ENCODE measurements at regions not wholly inside any gene's neighbourhood (a gene's known extent, or its start where the extent isn't known, plus 50 kb on each side); places are given as distances from the start of the nearest gene placed in this dataset.

DNA sequence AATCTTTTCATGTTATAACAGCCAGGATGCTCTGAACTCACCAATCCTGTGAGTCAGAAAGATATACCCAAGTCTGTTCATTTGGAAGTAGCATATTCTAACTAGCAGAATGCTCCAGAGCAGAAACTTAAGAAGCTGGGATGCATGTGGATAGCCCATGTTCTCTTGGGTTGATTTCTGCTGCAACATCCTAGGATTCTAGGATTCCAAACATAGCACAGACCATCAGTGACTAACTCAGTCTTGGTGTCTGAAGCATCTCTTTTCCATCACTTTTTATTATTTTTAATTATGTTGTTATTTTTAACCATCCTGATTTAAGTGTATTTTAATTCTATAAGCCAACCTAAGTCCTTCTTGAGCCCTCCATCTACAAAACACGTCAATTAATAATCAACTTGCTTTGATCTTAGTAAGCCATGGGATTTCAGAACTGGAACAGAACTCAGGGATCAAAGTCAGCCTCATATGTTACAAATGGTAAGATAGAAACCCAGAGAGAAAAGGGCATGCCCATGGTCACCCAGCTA, 85.4 kb downstream of the OSR1 start:
- Histone ChIP-seq H3K56ac (ENCODE audit: extremely low read depth, insufficient read depth, low read length) (no peak overlapping the region), H3K27me3 (ENCODE audit: control insufficient read depth, insufficient read depth, low read length) (no peaks in the 10 kb centered on the region), H3K4me1 (ENCODE audit: control insufficient read depth, insufficient read depth, low read length) (peaks cover 2% of the 10 kb centered on the region), H4K8ac (ENCODE audit: low read depth in 2 of 2, low read length in 2 of 2) (no peak overlapping the region), H3K9me3 (ENCODE audit: control insufficient read depth, insufficient read depth, low read length) (no peaks in the 10 kb centered on the region), H3K4me2 (ENCODE audit: low read depth, low read length) (no peak overlapping the region), H2AK5ac (ENCODE audit: low read depth, low read length) (no peak overlapping the region), H3K4me3 (ENCODE audit: insufficient read depth, low read depth, low read length) (no peak overlapping the region), H4K5ac (ENCODE audit: low read depth, low read length) (no peak overlapping the region), H2BK5ac (ENCODE audit: low read depth, low read length, poor library complexity, severe bottlenecking) (no peak overlapping the region), H3K79me1 (ENCODE audit: low read depth in 1 of 2, low read length in 2 of 2) (no peaks in the 10 kb centered on the region), H3K23ac (ENCODE audit: low read depth, low read length) (no peak overlapping the region), H2BK120ac (ENCODE audit: low read depth, low read length) (no peak overlapping the region), H2BK20ac (ENCODE audit: low read depth, low read length) (no peak overlapping the region), H3K18ac (ENCODE audit: low read depth, low read length) (no peak overlapping the region), H3K9me1 (ENCODE audit: insufficient read depth, low read length) (no peaks in the 10 kb centered on the region), H2AK9ac (replicated peaks; ENCODE audit: low read depth, low read length, poor library complexity) (no peak overlapping the region), H4K91ac (ENCODE audit: insufficient read depth, low read depth, low read length) (no peak overlapping the region), H3K14ac (replicated peaks; ENCODE audit: low read depth, low read length) (no peak overlapping the region), H3K36me3 (ENCODE audit: control insufficient read depth, insufficient read depth, low read length) (no peaks in the 10 kb centered on the region), H3K4ac (ENCODE audit: low read depth, low read length) (no peak overlapping the region), H3K27ac (ENCODE audit: insufficient read depth, low read length) (no peak overlapping the region), H2AFZ (replicated peaks; ENCODE audit: low read length, poor library complexity) (no peak overlapping the region), H3K9ac (ENCODE audit: low read depth, low read length) (no peak overlapping the region), H4K20me1 (ENCODE audit: insufficient read depth, low read length) (no peaks in the 10 kb centered on the region), H2BK15ac (ENCODE audit: low read depth, low read length) (no peak overlapping the region)
- WGBS, 2 experiments (ENCODE audit: extremely low coverage in 2 of 2, insufficient read length in 1 of 2): no CpG with 5 or more reads among the region's 1 CpG
- CTCF ChIA-PET: no interaction called here
- POLR2A ChIA-PET (ENCODE audit: unreplicated experiment): no interaction called here
- dilution Hi-C loops (cut with HindIII; ENCODE audit: low sequenced_read_pairs, unreplicated experiment) (no loop called here), intact Hi-C loops (cut with micrococcal nuclease) (no loop called here), in situ Hi-C loops (cut with MboI; ENCODE audit: low sequenced_read_pairs) (no loop called here)
- ATAC-seq (ENCODE audit: low read depth): no peak; the same call in 1 of the 2 replicates
- DNase-seq: no peak
- no TSS peak for BruUV-seq (replicated peaks)
- TF ChIP-seq CTCF (conservative IDR thresholded peaks at IDR 0.05; ENCODE audit: low read depth, low read length): no peak
- TF ChIP-seq MXI1 (IDR thresholded peaks at IDR 0.05; ENCODE audit: borderline replicate concordance, low read depth, low read length): no peak
- no peak for TF ChIP-seq RFX5 (IDR thresholded peaks at IDR 0.05; ENCODE audit: low read depth, low read length)
- no peak for TF ChIP-seq SMC3 (IDR thresholded peaks at IDR 0.05; ENCODE audit: low read depth, low read length)
- no peak for TF ChIP-seq MAZ (IDR thresholded peaks at IDR 0.05; ENCODE audit: borderline replicate concordance, low read depth, low read length)
- no peak for TF ChIP-seq MAFK (IDR thresholded peaks at IDR 0.05; ENCODE audit: low read depth, low read length)
- TF ChIP-seq RAD21 (IDR thresholded peaks at IDR 0.05; ENCODE audit: low read length): no peak
- no peak for TF ChIP-seq CEBPB (IDR thresholded peaks at IDR 0.05; ENCODE audit: low read depth, low read length)
- TF ChIP-seq RCOR1 (IDR thresholded peaks at IDR 0.05; ENCODE audit: insufficient replicate concordance, low read length): no peak
- no peak for TF ChIP-seq POLR2A (IDR thresholded peaks at IDR 0.05; ENCODE audit: low read depth, low read length)
- TF ChIP-seq NFE2L2 (IDR thresholded peaks at IDR 0.05; ENCODE audit: low read depth, low read length): no peak
- no peak for TF ChIP-seq BHLHE40 (IDR thresholded peaks at IDR 0.05; ENCODE audit: low read depth, low read length)
- TF ChIP-seq FOS (IDR thresholded peaks at IDR 0.05; ENCODE audit: low read depth, low read length): no peak
- TF ChIP-seq CHD1 (IDR thresholded peaks at IDR 0.05; ENCODE audit: low read depth, low read length): no peak
- TF ChIP-seq USF2 (IDR thresholded peaks at IDR 0.05; ENCODE audit: low read depth, low read length): no peak
- TF ChIP-seq, protein P1, sequence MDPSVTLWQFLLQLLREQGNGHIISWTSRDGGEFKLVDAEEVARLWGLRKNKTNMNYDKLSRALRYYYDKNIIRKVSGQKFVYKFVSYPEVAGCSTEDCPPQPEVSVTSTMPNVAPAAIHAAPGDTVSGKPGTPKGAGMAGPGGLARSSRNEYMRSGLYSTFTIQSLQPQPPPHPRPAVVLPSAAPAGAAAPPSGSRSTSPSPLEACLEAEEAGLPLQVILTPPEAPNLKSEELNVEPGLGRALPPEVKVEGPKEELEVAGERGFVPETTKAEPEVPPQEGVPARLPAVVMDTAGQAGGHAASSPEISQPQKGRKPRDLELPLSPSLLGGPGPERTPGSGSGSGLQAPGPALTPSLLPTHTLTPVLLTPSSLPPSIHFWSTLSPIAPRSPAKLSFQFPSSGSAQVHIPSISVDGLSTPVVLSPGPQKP (IDR thresholded peaks at IDR 0.05; ENCODE audit: borderline replicate concordance, low read depth, low read length): no peak

Data from IMR-90 (cell line).